PC-3 (cell line): ENCODE measurements at regions not wholly inside any gene's neighbourhood (a gene's known extent, or its start where the extent isn't known, plus 50 kb on each side); places are given as distances from the start of the nearest gene placed in this dataset.

Source experiments
- ATAC-seq: fragments of 200-7000 bp; cut with Tn5 transposase; 2 replicates; pipeline ENCODE4 v1.9.1; 2020; ENCODE audit warnings: mild to moderate bottlenecking, moderate library complexity
- BruUV-seq: library from RNA; stranded (reverse); fragments of 400-500 nt; replicated peaks from 2 replicates; lab custom pipeline; 2021; lab: Mats Ljungman, UMichigan
- CTCF ChIA-PET: fragments of 300-600 bp; sonication (Branson Sonifier 250); formaldehyde crosslinking; loops from one replicate; lab custom pipeline; 2022; ENCODE audit warnings: antibody characterized with exemption; lab: Charles Lee
- POLR2A ChIA-PET: fragments of 300-600 bp; sonication (Branson Sonifier 250); formaldehyde crosslinking; loops from one replicate; lab custom pipeline; 2022; ENCODE audit warnings: antibody characterized with exemption; ENCODE audit not compliant: unreplicated experiment; lab: Charles Lee
- DNase-seq: peaks from one replicate; pipeline ENCODE4 v3.0.0-alpha.2; 2015
- H2AFZ ChIP-seq: fragments of 300-600 bp; sonication (generic); 2 replicates; pipeline ENCODE4 v1.6.0; 2016; ENCODE audit warnings: antibody characterized with exemption, low read length
- H3F3A ChIP-seq: fragments of 300-600 bp; sonication (generic); one replicate; pipeline ENCODE4 v1.6.0; 2017; ENCODE audit warnings: antibody characterized with exemption, low read length, control low read depth, mild to moderate bottlenecking; ENCODE audit not compliant: unreplicated experiment
- H3K27ac ChIP-seq: fragments of 300-600 bp; sonication (generic); 2 replicates; pipeline ENCODE4 v1.5.1; 2016; ENCODE audit warnings: mild to moderate bottlenecking, low read length
- H3K27me3 ChIP-seq: fragments of 300-600 bp; sonication (generic); 2 replicates; pipeline ENCODE4 v1.6.1; 2016; ENCODE audit warnings: low read length, mixed read lengths
- H3K36me3 ChIP-seq: fragments of 300-600 bp; sonication (generic); 2 replicates; pipeline ENCODE4 v1.6.1; 2016; ENCODE audit warnings: low read depth, mixed run types, low read length, mixed read lengths
- H3K4me1 ChIP-seq: fragments of 300-600 bp; sonication (generic); 2 replicates; pipeline ENCODE4 v1.5.1; 2016; ENCODE audit warnings: low read length; ENCODE audit not compliant: insufficient read depth
- H3K4me2 ChIP-seq: fragments of 300-600 bp; sonication (generic); 2 replicates; pipeline ENCODE4 v1.6.0; 2016; ENCODE audit warnings: low read length
- H3K4me3 ChIP-seq: fragments of 300-600 bp; sonication (generic); 2 replicates; pipeline ENCODE4 v1.5.1; 2016; ENCODE audit warnings: mild to moderate bottlenecking, low read length, mixed read lengths
- H3K79me2 ChIP-seq: fragments of 300-600 bp; sonication (generic); 2 replicates; pipeline ENCODE4 v1.6.1; 2017; ENCODE audit warnings: low read length, mixed read lengths
- H3K9ac ChIP-seq: fragments of 300-600 bp; sonication (generic); 2 replicates; pipeline ENCODE4 v1.6.0; 2016; ENCODE audit warnings: mild to moderate bottlenecking, low read length
- H3K9me2 ChIP-seq: fragments of 300-600 bp; sonication (generic); replicated peaks from 2 replicates; pipeline ENCODE4 v1.6.1; 2016; ENCODE audit warnings: mixed run types, low read length, mixed read lengths
- H3K9me3 ChIP-seq: fragments of 300-600 bp; sonication (generic); 2 replicates; pipeline ENCODE4 v1.6.1; 2016; ENCODE audit warnings: low read length, mixed read lengths
- H4K20me1 ChIP-seq: fragments of 300-600 bp; sonication (generic); 2 replicates; pipeline ENCODE4 v1.6.1; 2016; ENCODE audit warnings: low read length, mixed read lengths
- CTCF ChIP-seq: fragments of 300-600 bp; sonication (generic); conservative IDR thresholded peaks from 2 replicates; pipeline ENCODE4 v1.5.1; 2017; ENCODE audit warnings: antibody characterized with exemption, low read depth, mild to moderate bottlenecking, low read length
- EZH2 ChIP-seq: fragments of 300-600 bp; sonication (generic); IDR thresholded peaks from one replicate; pipeline ENCODE4 v1.6.1; 2017; ENCODE audit warnings: antibody characterized with exemption, mild to moderate bottlenecking, low read length; ENCODE audit not compliant: unreplicated experiment
- EZH2phosphoT487 ChIP-seq: fragments of 300-600 bp; sonication (generic); IDR thresholded peaks from 2 replicates; pipeline ENCODE4 v1.6.1; 2018; ENCODE audit warnings: mild to moderate bottlenecking, antibody characterized with exemption, low read length, borderline replicate concordance
- intact Hi-C: fragments of 100-400 bp; cut with micrococcal nuclease; formaldehyde crosslinking; loops from 2 replicates; pipeline ENCODE4 v1.9.0; 2023

GRCh38 chr6:8200255-8200654 lies 97.9 kb upstream of the EEF1E1 start:
- DNase-seq (no peak), ATAC-seq (no peak)
- no peak overlapping the region for H3K9ac ChIP-seq
- H3K36me3 ChIP-seq: no peaks in the 10 kb centered on the region
- no peaks in the 10 kb centered on the region for H3K79me2 ChIP-seq
- no peaks in the 10 kb centered on the region for H4K20me1 ChIP-seq
- H2AFZ ChIP-seq: no peak overlapping the region
- ChIA-PET POLR2A (no interaction called here), CTCF (no interaction called here)
- 0 out of 2 replicates have a peak, but pooled peaks cover 4% of the 10 kb centered on the region for H3K9me3 ChIP-seq
- no peak overlapping the region for H3K27ac ChIP-seq
- no TSS peak for BruUV-seq
- TF ChIP-seq EZH2phosphoT487 (no peak), CTCF (no peak), EZH2 (no peak)
- H3K27me3 ChIP-seq: peaks cover 47% of the 10 kb centered on the region
- H3F3A ChIP-seq: no peaks in the 10 kb centered on the region
- no peaks in the 10 kb centered on the region for H3K9me2 ChIP-seq
- intact Hi-C loops: no loop called here
- no peaks in the 10 kb centered on the region for H3K4me1 ChIP-seq
- H3K4me2 ChIP-seq: no peak overlapping the region
- no peak overlapping the region for H3K4me3 ChIP-seq

GRCh38 chr6:8195714-8196102 lies 93.4 kb upstream of the EEF1E1 start:
- Histone ChIP-seq H3K9ac (no peak overlapping the region), H2AFZ (no peak overlapping the region), H3K27me3 (peaks cover 52% of the 10 kb centered on the region), H3K79me2 (no peaks in the 10 kb centered on the region), H3K9me3 (no peaks in the 10 kb centered on the region), H3K9me2 (no peaks in the 10 kb centered on the region), H3F3A (no peaks in the 10 kb centered on the region), H3K4me1 (no peaks in the 10 kb centered on the region), H3K4me2 (no peak overlapping the region), H3K36me3 (no peaks in the 10 kb centered on the region), H3K27ac (no peak overlapping the region), H4K20me1 (no peaks in the 10 kb centered on the region), H3K4me3 (no peak overlapping the region)
- ChIA-PET CTCF (no interaction called here), POLR2A (no interaction called here)
- no TSS peak for BruUV-seq
- no peak for ATAC-seq
- intact Hi-C loops: no loop called here
- no peak for DNase-seq
- TF ChIP-seq EZH2 (no peak), CTCF (no peak), EZH2phosphoT487 (no peak)

DNA sequence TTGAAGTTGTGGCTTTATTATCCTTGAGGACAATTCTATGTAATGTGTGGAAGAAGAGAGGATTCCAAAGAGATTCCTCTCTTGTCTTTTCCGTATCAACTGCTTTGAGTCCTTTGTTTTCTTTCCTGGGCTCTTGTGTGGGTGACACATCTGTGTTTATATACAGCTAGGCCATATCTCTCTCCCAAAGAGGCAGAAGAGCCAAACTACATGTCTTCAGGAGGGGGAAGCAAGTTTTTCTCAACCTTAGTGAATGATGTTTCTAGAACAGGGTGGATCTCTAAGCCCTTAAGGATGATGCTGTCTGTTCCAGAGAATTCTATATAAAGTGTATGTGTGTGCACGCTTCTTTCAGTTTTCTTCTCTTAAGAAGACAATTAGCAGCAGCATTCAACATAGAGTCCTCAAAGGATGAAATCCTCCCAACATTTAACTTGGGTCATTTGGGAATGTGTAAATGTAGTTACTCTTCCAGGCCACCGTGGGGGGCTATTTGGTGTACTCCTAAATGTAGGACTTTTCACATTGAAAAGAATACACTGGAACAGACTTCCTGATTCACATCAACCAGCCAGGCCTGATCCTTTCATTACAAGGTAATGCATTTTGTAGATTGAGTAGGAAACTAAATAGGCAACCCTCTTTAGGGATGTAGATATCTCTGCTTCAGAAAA lies 92.8 kb upstream of the EEF1E1 start:
- DNase-seq (no peak), ATAC-seq (no peak)
- no peaks in the 10 kb centered on the region for H3K9me3 ChIP-seq
- H3K4me2 ChIP-seq: no peak overlapping the region
- CTCF ChIA-PET: no interaction called here
- H3K36me3 ChIP-seq: no peaks in the 10 kb centered on the region
- no peaks in the 10 kb centered on the region for H3K79me2 ChIP-seq
- H2AFZ ChIP-seq: no peak overlapping the region
- no peaks in the 10 kb centered on the region for H3K9me2 ChIP-seq
- no peak overlapping the region for H3K27ac ChIP-seq
- POLR2A ChIA-PET: no interaction called here
- no TSS peak for BruUV-seq
- intact Hi-C loops: no loop called here
- H3F3A ChIP-seq: no peaks in the 10 kb centered on the region
- H3K9ac ChIP-seq: no peak overlapping the region
- H3K27me3 ChIP-seq: peaks cover 53% of the 10 kb centered on the region
- no peak for TF ChIP-seq EZH2phosphoT487
- peak; percentile 42; the same call in 1 of the 2 replicates for TF ChIP-seq CTCF
- no peak for TF ChIP-seq EZH2
- H4K20me1 ChIP-seq: no peaks in the 10 kb centered on the region
- H3K4me3 ChIP-seq: no peak overlapping the region
- no peaks in the 10 kb centered on the region for H3K4me1 ChIP-seq
